Colonic mucosa (tissue), 4 donors: ENCODE measurements at regions not wholly inside any gene's neighbourhood (a gene's known extent, or its start where the extent isn't known, plus 50 kb on each side); places are given as distances from the start of the nearest gene placed in this dataset.

Experiments used
- DNase-seq: peaks from one replicate; pipeline ENCODE4 v3.0.0-alpha.2; 2020
- H3K27ac ChIP-seq: fragments of 200-600 bp; one replicate; pipeline ENCODE4 v1.8.0; 2021
- H3K27me3 ChIP-seq: fragments of 200-600 bp; one replicate; pipeline ENCODE4 v1.8.0; 2021
- H3K36me3 ChIP-seq: fragments of 200-600 bp; one replicate; pipeline ENCODE4 v1.8.0; 2021
- H3K4me1 ChIP-seq: fragments of 200-600 bp; one replicate; pipeline ENCODE4 v1.8.0; 2021; ENCODE audit warnings: mild to moderate bottlenecking
- H3K4me3 ChIP-seq: fragments of 200-600 bp; one replicate; pipeline ENCODE4 v1.8.0; 2021
- H3K9ac ChIP-seq, 2 donors: one replicate each; pipeline ENCODE4 v1.7.0; 2013; ENCODE audit warnings: control low read depth in 2 of 2, low read depth in 2 of 2, low read length in 2 of 2
- H3K9me3 ChIP-seq: fragments of 200-600 bp; one replicate; pipeline ENCODE4 v1.8.0; 2021
- intact Hi-C: fragments of 100-400 bp; cut with DNase I; formaldehyde crosslinking; loops from one replicate; pipeline ENCODE4 v1.14.1; 2022
- TF ChIP-seq, protein P1 (sequence below): fragments of 200-600 bp; IDR thresholded peaks from one replicate; pipeline ENCODE4 v1.8.0; 2022; ENCODE audit warnings: antibody characterized with exemption, mild to moderate bottlenecking
- donor health status: healthy.
- donor health status: DM: no; HTN: no; CAD: no.
- donor health status: DM: no; HTN: no; CAD: no.

- no peaks in the 10 kb centered on the region for H3K4me1 ChIP-seq
- H3K9me3 ChIP-seq = no peaks in the 10 kb centered on the region
- H3K27ac ChIP-seq = no peak overlapping the region
- no peak overlapping the region for H3K4me3 ChIP-seq
- intact Hi-C loops = no loop called here
- H3K27me3 ChIP-seq = no peaks in the 10 kb centered on the region
- H3K36me3 ChIP-seq = no peaks in the 10 kb centered on the region
- no peak overlapping the region for H3K9ac ChIP-seq
- TF ChIP-seq, protein P1, sequence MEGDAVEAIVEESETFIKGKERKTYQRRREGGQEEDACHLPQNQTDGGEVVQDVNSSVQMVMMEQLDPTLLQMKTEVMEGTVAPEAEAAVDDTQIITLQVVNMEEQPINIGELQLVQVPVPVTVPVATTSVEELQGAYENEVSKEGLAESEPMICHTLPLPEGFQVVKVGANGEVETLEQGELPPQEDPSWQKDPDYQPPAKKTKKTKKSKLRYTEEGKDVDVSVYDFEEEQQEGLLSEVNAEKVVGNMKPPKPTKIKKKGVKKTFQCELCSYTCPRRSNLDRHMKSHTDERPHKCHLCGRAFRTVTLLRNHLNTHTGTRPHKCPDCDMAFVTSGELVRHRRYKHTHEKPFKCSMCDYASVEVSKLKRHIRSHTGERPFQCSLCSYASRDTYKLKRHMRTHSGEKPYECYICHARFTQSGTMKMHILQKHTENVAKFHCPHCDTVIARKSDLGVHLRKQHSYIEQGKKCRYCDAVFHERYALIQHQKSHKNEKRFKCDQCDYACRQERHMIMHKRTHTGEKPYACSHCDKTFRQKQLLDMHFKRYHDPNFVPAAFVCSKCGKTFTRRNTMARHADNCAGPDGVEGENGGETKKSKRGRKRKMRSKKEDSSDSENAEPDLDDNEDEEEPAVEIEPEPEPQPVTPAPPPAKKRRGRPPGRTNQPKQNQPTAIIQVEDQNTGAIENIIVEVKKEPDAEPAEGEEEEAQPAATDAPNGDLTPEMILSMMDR = no peak
- no peak for DNase-seq
These were observed 102.0 kb downstream of the VPREB1 start for GRCh38 chr22:22346401-22347107.

- no peak overlapping the region for H3K27ac ChIP-seq
- no peak overlapping the region for H3K4me3 ChIP-seq
- intact Hi-C loops = loop anchor here (2.0 kb wide), 1 partner anchor 49 kb away; no protein-coding TSS in a partner anchor
- H3K4me1 ChIP-seq = no peaks in the 10 kb centered on the region
- no peak for DNase-seq
- H3K27me3 ChIP-seq = no peaks in the 10 kb centered on the region
- no peak overlapping the region for H3K9ac ChIP-seq
- H3K9me3 ChIP-seq = no peaks in the 10 kb centered on the region
- TF ChIP-seq, protein P1 = no peak
- H3K36me3 ChIP-seq = no peaks in the 10 kb centered on the region
These were observed 103.7 kb downstream of the VPREB1 start for GRCh38 chr22:22348127-22348814.

- H3K27me3 ChIP-seq = no peaks in the 10 kb centered on the region
- no peak overlapping the region for H3K27ac ChIP-seq
- no peak overlapping the region for H3K9ac ChIP-seq
- H3K36me3 ChIP-seq = no peaks in the 10 kb centered on the region
- no peaks in the 10 kb centered on the region for H3K9me3 ChIP-seq
- TF ChIP-seq, protein P1 = no peak
- no peaks in the 10 kb centered on the region for H3K4me1 ChIP-seq
- H3K4me3 ChIP-seq = no peak overlapping the region
- intact Hi-C loops = loop anchor here (2.0 kb wide), 1 partner anchor 48 kb away; no protein-coding TSS in a partner anchor
- no peak for DNase-seq
These were observed 104.3 kb downstream of the VPREB1 start for GRCh38 chr22:22348815-22349454.

DNA sequence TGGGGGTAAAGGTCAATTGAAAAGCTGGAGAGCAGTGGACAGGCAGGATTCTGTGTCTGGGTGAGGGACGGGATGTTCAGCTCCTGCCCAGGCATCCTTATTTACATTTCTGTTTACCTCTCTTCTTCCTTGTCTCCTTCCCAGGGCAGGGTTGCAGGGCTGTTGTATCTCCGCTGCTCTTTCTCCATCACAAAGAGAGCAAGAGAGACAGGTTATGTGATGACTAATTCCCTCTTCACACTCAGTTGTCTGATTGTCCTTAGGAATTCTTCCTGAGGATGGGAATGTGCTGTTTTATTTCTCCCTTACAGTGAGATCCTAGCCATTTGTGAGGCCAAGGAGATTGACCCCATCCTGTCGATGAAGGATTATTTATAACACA, 104.9 kb downstream of the VPREB1 start:
- intact Hi-C loops = loop anchor here (2.0 kb wide), 1 partner anchor 47 kb away; no protein-coding TSS in a partner anchor
- Histone ChIP-seq H3K27me3 (no peaks in the 10 kb centered on the region), H3K4me1 (no peaks in the 10 kb centered on the region), H3K9ac (no peak overlapping the region), H3K27ac (no peak overlapping the region), H3K4me3 (no peak overlapping the region), H3K36me3 (no peaks in the 10 kb centered on the region), H3K9me3 (no peaks in the 10 kb centered on the region)
- DNase-seq = no peak
- TF ChIP-seq, protein P1 = no peak

DNA sequence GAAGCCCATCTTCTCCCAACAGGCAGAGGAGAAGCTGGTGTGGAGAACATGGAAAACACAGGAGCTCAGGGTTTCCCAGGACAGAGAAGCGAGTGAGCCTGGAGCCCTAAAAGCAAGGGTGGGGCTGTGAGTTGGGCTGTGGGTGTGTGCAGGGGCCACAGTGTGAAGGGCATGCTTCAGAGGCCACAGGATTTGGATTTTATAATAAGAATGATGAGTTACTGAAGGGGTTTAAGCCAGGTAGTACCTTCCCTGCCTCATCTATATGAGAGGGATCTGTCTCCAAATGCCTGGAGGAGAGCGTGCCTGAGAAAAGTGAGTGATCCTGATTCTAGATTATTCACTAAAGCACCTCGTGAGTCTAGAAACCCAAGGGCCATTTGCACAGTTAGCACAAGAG, 106.8 kb downstream of the VPREB1 start:
- DNase-seq = no peak
- H3K9ac ChIP-seq = no peak overlapping the region
- no peaks in the 10 kb centered on the region for H3K27me3 ChIP-seq
- no peaks in the 10 kb centered on the region for H3K4me1 ChIP-seq
- no peaks in the 10 kb centered on the region for H3K36me3 ChIP-seq
- H3K4me3 ChIP-seq = no peak overlapping the region
- no peaks in the 10 kb centered on the region for H3K9me3 ChIP-seq
- no peak overlapping the region for H3K27ac ChIP-seq
- TF ChIP-seq, protein P1 = no peak
- intact Hi-C loops = no loop called here
